ENCODE measurements at regions not wholly inside any gene's neighbourhood (a gene's known extent, or its start where the extent isn't known, plus 50 kb on each side); places are given as distances from the start of the nearest gene placed in this dataset.

DNA sequence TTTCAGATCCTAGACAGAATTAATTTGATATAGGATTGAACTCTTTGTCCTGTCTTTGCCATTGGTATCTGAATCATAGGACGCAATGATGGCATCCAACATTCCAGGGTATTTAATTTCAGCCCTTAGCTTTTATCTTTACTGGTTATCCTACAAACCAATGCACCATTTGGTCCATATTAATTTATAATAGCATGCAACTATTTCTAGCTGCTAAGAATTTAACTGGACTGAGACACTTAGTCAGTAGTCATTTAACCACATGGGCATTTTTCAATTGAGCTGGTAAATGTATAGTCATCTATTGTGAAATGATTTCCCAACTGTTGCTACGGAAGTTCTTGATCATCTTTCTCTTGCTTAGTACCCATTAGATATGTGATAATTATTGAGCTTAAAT is 141.1 kb downstream of the CD164 start:
- TF ChIP-seq YY1 (IDR thresholded peaks at IDR 0.05; ENCODE audit: insufficient read depth, insufficient read length) (no peak), ZNF274 (IDR thresholded peaks at IDR 0.05; ENCODE audit: low read depth, low read length) (no peak)
